ENCODE measurements at regions not wholly inside any gene's neighbourhood (a gene's known extent, or its start where the extent isn't known, plus 50 kb on each side); places are given as distances from the start of the nearest gene placed in this dataset.

- no peak for DNase-seq (ENCODE audit: low spot score)
- CTCF ChIA-PET: interaction anchor here (0.8 kb wide), 1 partner anchor 155 kb away, joined by 3 read pairs; no protein-coding TSS in a partner anchor
- no peak for TF ChIP-seq CTCF (conservative IDR thresholded peaks at IDR 0.05; ENCODE audit: low read depth)
- no peak overlapping the region for H3K27ac ChIP-seq
- POLR2A ChIA-PET (ENCODE audit: low non-redundant PET): no interaction called here
Measured at GRCh38 chr1:55530749-55531478, 315.8 kb upstream of the USP24 start.

GRCh38 chr1:55529017-55529416, 313.9 kb upstream of the USP24 start:
- H3K27ac ChIP-seq: no peak overlapping the region
- no peak for TF ChIP-seq CTCF (conservative IDR thresholded peaks at IDR 0.05; ENCODE audit: low read depth)
- ChIA-PET CTCF (no interaction called here), POLR2A (ENCODE audit: low non-redundant PET) (no interaction called here)
- DNase-seq (ENCODE audit: low spot score): no peak

- no peak for DNase-seq (ENCODE audit: low spot score)
- H3K27ac ChIP-seq: no peak overlapping the region
- ChIA-PET CTCF (interaction anchor here (0.6 kb wide), 1 partner anchor 9 kb away, joined by 4 read pairs; no protein-coding TSS in a partner anchor), POLR2A (ENCODE audit: low non-redundant PET) (no interaction called here)
- no peak for TF ChIP-seq CTCF (conservative IDR thresholded peaks at IDR 0.05; ENCODE audit: low read depth)
Measured at GRCh38 chr1:55527831-55528230, 312.7 kb upstream of the USP24 start.

- H3K27ac ChIP-seq: no peak overlapping the region
- no peak for TF ChIP-seq CTCF (conservative IDR thresholded peaks at IDR 0.05; ENCODE audit: low read depth)
- DNase-seq (ENCODE audit: low spot score): no peak
- ChIA-PET CTCF (no interaction called here), POLR2A (ENCODE audit: low non-redundant PET) (no interaction called here)
Measured at GRCh38 chr1:55526716-55527115, 311.6 kb upstream of the USP24 start.

GRCh38 chr1:55524006-55524405, 308.8 kb upstream of the USP24 start:
- CTCF ChIA-PET: no interaction called here
- H3K27ac ChIP-seq: no peak overlapping the region
- TF ChIP-seq CTCF (conservative IDR thresholded peaks at IDR 0.05; ENCODE audit: low read depth): no peak
- POLR2A ChIA-PET (ENCODE audit: low non-redundant PET): no interaction called here
- no peak for DNase-seq (ENCODE audit: low spot score)

- POLR2A ChIA-PET (ENCODE audit: low non-redundant PET): no interaction called here
Measured at GRCh38 chr1:55522982-55523381, 307.8 kb upstream of the USP24 start.

More at GRCh38 chr1:55522982-55523381, 307.8 kb upstream of the USP24 start:
- CTCF ChIA-PET: interaction anchor here (0.6 kb wide), 1 partner anchor 144 kb away, joined by 3 read pairs; no protein-coding TSS in a partner anchor
- no peak overlapping the region for H3K27ac ChIP-seq
- TF ChIP-seq CTCF (conservative IDR thresholded peaks at IDR 0.05; ENCODE audit: low read depth): no peak
- no peak for DNase-seq (ENCODE audit: low spot score)

All from RWPE1 (cell line).